LNCAP (cell line): ENCODE measurements at regions not wholly inside any gene's neighbourhood (a gene's known extent, or its start where the extent isn't known, plus 50 kb on each side); places are given as distances from the start of the nearest gene placed in this dataset.

ENCODE experiments used
- CTCF ChIP-seq: fragments of 450-650 bp; IDR thresholded peaks from 2 replicates; pipeline ENCODE4 v1.5.1; 2017; ENCODE audit warnings: mild to moderate bottlenecking

GRCh38 chr4:171186700-171187099 lies 626.5 kb upstream of the GALNTL6 start:
- TF ChIP-seq CTCF, result no peak; the same call in 1 of the 2 replicates

GRCh38 chr4:171181090-171181489 lies 632.1 kb upstream of the GALNTL6 start:
- TF ChIP-seq CTCF, result no peak

- TF ChIP-seq CTCF, result no peak
These were observed 642.5 kb upstream of the GALNTL6 start for GRCh38 chr4:171170671-171171070.

GRCh38 chr4:171169396-171169795 lies 643.8 kb upstream of the GALNTL6 start:
- TF ChIP-seq CTCF, result no peak

- TF ChIP-seq CTCF, result no peak
These were observed 650.7 kb upstream of the GALNTL6 start for GRCh38 chr4:171162478-171162877.

- TF ChIP-seq CTCF, result no peak
These were observed 655.6 kb upstream of the GALNTL6 start for GRCh38 chr4:171157462-171158082.

- TF ChIP-seq CTCF, result no peak
These were observed 670.6 kb upstream of the GALNTL6 start for GRCh38 chr4:171142639-171143038.

GRCh38 chr4:171142045-171142444 lies 671.2 kb upstream of the GALNTL6 start:
- no peak for TF ChIP-seq CTCF
